Calu3 (cell line): ENCODE measurements at regions not wholly inside any gene's neighbourhood (a gene's known extent, or its start where the extent isn't known, plus 50 kb on each side); places are given as distances from the start of the nearest gene placed in this dataset.
"Not testable (repeated sequence)": the region's sequence is repeated elsewhere in the genome, so short reads cannot be mapped to it uniquely, and the experiment has no call there.

Experiments used
- BruUV-seq: library from RNA; stranded (reverse); fragments of 400-500 nt; replicated peaks from 2 replicates; lab custom pipeline; 2021; lab: Mats Ljungman, UMichigan
- CTCF ChIA-PET: fragments of 300-600 bp; sonication (Branson Sonifier 250); formaldehyde crosslinking; loops from one replicate; lab custom pipeline; 2022; ENCODE audit warnings: antibody characterized with exemption; lab: Charles Lee
- DNase-seq: peaks from one replicate; pipeline ENCODE4 v3.0.0; 2022
- H3K27ac Mint-ChIP-seq: one replicate; pipeline ENCODE4 v1.8.0; 2022; ENCODE audit warnings: mixed read lengths; ENCODE audit not compliant: unreplicated experiment
- H3K27me3 Mint-ChIP-seq: one replicate; pipeline ENCODE4 v1.8.0; 2022; ENCODE audit warnings: mixed read lengths; ENCODE audit not compliant: unreplicated experiment
- H3K36me3 Mint-ChIP-seq: one replicate; pipeline ENCODE4 v1.8.0; 2022; ENCODE audit warnings: mild to moderate bottlenecking, moderate library complexity, mixed read lengths; ENCODE audit not compliant: insufficient read depth, unreplicated experiment
- H3K4me1 Mint-ChIP-seq: one replicate; pipeline ENCODE4 v1.8.0; 2022; ENCODE audit warnings: mild to moderate bottlenecking, low read depth, mixed read lengths; ENCODE audit not compliant: unreplicated experiment
- H3K4me3 Mint-ChIP-seq: one replicate; pipeline ENCODE4 v1.8.0; 2022; ENCODE audit warnings: mild to moderate bottlenecking, low read depth, moderate library complexity, mixed read lengths; ENCODE audit not compliant: unreplicated experiment
- H3K9me3 Mint-ChIP-seq: one replicate; pipeline ENCODE4 v1.8.0; 2022; ENCODE audit warnings: low read depth, mixed read lengths; ENCODE audit not compliant: unreplicated experiment
- CTCF ChIP-seq: fragments of 200-600 bp; IDR thresholded peaks from one replicate; pipeline ENCODE4 v1.8.0; 2022; ENCODE audit warnings: antibody characterized with exemption; ENCODE audit not compliant: unreplicated experiment
- intact Hi-C: fragments of 100-400 bp; cut with micrococcal nuclease; formaldehyde crosslinking; loops from one replicate; pipeline ENCODE4 v1.10.0; 2022; ENCODE audit not compliant: unreplicated experiment

GRCh38 chr12:131642101-131642540 lies 68.8 kb upstream of the SFSWAP start:
- no peak for TF ChIP-seq CTCF
- Mint-ChIP-seq H3K27me3 (peaks cover 90% of the 10 kb centered on the region), H3K9me3 (peaks cover 3% of the 10 kb centered on the region), H3K27ac (no peak overlapping the region), H3K36me3 (no peaks in the 10 kb centered on the region), H3K4me1 (no peaks in the 10 kb centered on the region), H3K4me3 (no peak overlapping the region)
- intact Hi-C loops, result loop anchor here (5.0 kb wide), 1 partner anchor 330 kb away; no protein-coding TSS in a partner anchor
- CTCF ChIA-PET, result no interaction called here
- BruUV-seq, result no TSS peak
- no peak for DNase-seq

DNA sequence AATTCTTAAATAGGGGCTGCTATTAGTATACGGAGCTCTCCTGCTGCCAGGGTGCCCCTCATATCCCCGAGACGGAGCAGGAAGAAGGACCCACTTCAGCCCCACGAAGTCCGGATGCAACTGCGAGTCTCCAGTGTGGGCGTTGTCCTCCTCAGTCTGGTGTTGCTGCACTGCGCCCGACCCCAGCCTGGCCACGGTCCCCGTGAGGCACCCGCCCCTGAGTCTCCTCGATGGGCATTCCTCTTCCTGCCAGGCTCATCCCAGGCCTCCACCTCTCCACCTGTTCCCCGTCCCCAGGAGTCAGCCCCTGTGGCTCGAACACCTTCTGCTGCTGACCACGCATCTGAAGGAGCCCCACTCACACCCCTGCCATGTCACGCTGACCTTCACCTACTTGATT lies 68.1 kb upstream of the SFSWAP start:
- Mint-ChIP-seq H3K36me3 (no peaks in the 10 kb centered on the region), H3K9me3 (peaks cover 3% of the 10 kb centered on the region), H3K4me3 (no peak overlapping the region), H3K27me3 (peaks cover 91% of the 10 kb centered on the region), H3K27ac (no peak overlapping the region), H3K4me1 (no peaks in the 10 kb centered on the region)
- TF ChIP-seq CTCF, result no peak
- CTCF ChIA-PET, result no interaction called here
- no TSS peak for BruUV-seq
- no peak for DNase-seq
- intact Hi-C loops, result loop anchor here (5.0 kb wide), 1 partner anchor 330 kb away; no protein-coding TSS in a partner anchor

DNA sequence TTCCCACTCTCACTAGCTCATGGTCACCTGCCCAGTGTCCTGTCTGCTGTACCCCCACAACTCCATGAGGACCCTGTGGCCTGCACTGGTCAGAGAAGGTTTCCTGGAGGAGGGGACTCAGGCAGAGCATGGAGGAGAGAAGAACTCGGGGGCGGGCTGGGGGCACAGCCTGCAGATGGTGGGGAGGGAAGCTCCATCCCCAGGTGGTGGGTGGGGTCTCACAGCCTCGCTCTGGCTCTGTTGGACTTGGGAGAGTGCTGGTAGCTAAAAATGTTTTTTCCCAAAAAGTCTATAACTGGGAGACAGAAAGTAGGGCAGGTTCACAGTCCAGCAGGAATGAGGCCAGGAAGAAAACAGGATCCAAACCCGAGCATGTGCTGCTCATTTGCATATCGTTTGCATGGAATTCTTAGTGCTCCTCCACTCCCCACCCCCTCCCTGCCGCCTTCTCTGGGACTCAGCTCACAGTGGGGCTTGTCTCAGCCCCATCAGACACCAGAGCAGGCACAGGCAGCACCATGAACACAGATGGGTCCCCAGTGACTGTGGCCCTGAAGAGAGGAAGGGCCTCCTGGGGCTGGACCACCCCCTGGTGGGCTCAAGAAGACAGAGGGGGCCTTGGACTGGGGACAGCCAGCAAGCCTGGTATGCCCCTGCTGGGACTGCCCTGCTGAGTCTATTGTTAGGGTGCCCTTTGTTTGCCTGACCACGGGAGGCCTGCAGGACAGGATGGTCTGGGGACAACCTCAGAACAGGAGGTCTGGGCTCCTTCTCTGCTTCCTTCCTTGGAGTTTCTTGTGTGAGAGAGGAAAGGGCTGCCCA lies 67.0 kb upstream of the SFSWAP start:
- Mint-ChIP-seq H3K36me3 (no peaks in the 10 kb centered on the region), H3K4me3 (no peak overlapping the region), H3K4me1 (no peaks in the 10 kb centered on the region), H3K9me3 (peaks cover 3% of the 10 kb centered on the region), H3K27me3 (peaks cover 88% of the 10 kb centered on the region), H3K27ac (no peak overlapping the region)
- intact Hi-C loops, result loop anchor here (5.0 kb wide), 1 partner anchor 332 kb away; no protein-coding TSS in a partner anchor
- no peak for DNase-seq
- CTCF ChIA-PET, result no interaction called here
- no peak for TF ChIP-seq CTCF
- BruUV-seq, result no TSS peak

DNA sequence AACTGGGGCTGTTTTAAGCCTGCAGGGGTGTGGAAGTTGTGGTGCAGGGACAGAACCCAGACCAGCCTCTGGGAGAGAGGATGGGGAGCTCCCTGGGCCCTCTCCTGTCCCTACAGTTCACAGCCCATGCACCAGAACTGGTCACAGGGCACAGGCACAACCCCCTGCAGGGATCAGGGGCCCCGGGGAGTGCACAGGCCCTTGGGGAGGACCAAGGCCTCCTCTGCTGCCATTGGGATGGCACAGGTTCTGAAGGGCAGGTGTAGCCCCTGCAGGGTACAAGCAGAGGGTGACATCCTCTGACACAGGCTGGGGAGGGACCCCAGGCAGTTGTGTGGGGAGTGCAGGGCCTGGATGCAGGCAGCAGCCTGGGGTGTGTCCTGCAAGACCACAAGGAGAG lies 66.4 kb upstream of the SFSWAP start:
- DNase-seq, result no peak
- no peaks in the 10 kb centered on the region for H3K4me1 Mint-ChIP-seq
- H3K9me3 Mint-ChIP-seq, result peaks cover 3% of the 10 kb centered on the region
- intact Hi-C loops, result loop anchor here (5.0 kb wide), 1 partner anchor 332 kb away; no protein-coding TSS in a partner anchor
- H3K36me3 Mint-ChIP-seq, result no peaks in the 10 kb centered on the region
- CTCF ChIA-PET, result no interaction called here
- TF ChIP-seq CTCF, result no peak
- H3K4me3 Mint-ChIP-seq, result no peak overlapping the region
- H3K27ac Mint-ChIP-seq, result no peak overlapping the region
- BruUV-seq, result no TSS peak
- peaks cover 91% of the 10 kb centered on the region for H3K27me3 Mint-ChIP-seq

GRCh38 chr12:131644917-131645316 lies 66.0 kb upstream of the SFSWAP start:
- CTCF ChIA-PET, H3K4me3 Mint-ChIP-seq, H3K27ac Mint-ChIP-seq, H3K36me3 Mint-ChIP-seq, H3K4me1 Mint-ChIP-seq, H3K9me3 Mint-ChIP-seq, DNase-seq, BruUV-seq: not testable (repeated sequence)
- peaks cover 91% of the 10 kb centered on the region for H3K27me3 Mint-ChIP-seq
- intact Hi-C loops, result loop anchor here (5.0 kb wide), 1 partner anchor 333 kb away; no protein-coding TSS in a partner anchor

GRCh38 chr12:131645557-131645956 lies 65.3 kb upstream of the SFSWAP start:
- CTCF ChIA-PET, BruUV-seq, DNase-seq, H3K27ac Mint-ChIP-seq, H3K36me3 Mint-ChIP-seq, H3K4me3 Mint-ChIP-seq, H3K9me3 Mint-ChIP-seq, intact Hi-C loops, H3K4me1 Mint-ChIP-seq: not testable (repeated sequence)
- H3K27me3 Mint-ChIP-seq, result peaks cover 91% of the 10 kb centered on the region
